ENCODE measurements at regions not wholly inside any gene's neighbourhood (a gene's known extent, or its start where the extent isn't known, plus 50 kb on each side); places are given as distances from the start of the nearest gene placed in this dataset.
"Not testable (repeated sequence)": the region's sequence is repeated elsewhere in the genome, so short reads cannot be mapped to it uniquely, and the experiment has no call there.

DNA sequence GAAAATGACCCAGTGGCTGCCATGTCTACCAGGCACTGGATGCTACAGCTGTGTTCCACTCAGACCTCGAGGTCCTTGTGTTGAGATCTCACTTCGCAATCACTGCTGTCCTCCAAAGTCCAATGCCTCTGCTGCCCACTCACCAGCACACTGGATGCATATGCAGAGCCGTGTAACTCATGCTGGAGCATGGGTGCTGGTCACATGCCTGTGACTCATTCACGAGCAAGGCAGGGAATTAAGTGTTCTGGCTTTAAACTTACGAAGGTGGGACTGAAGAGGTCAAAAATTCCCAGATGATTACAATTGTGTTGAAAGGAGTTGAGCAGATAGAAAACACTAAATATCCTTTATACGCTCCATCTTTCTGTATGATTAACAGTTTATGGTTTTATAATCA lies 417.5 kb downstream of the NUP35 start:
- no peaks in the 10 kb centered on the region for H3K36me3 Mint-ChIP-seq (ENCODE audit: low read depth)
- no peak overlapping the region for H3K27ac Mint-ChIP-seq
- ATAC-seq (no peak), DNase-seq (no peak)
- H3K4me3 Mint-ChIP-seq = no peak overlapping the region
- peaks cover 17% of the 10 kb centered on the region for H3K9me3 Mint-ChIP-seq (ENCODE audit: low read depth)
- H3K4me1 Mint-ChIP-seq = no peaks in the 10 kb centered on the region
- H3K27me3 Mint-ChIP-seq = no peaks in the 10 kb centered on the region
- CTCF ChIA-PET = no interaction called here
- POLR2A ChIA-PET = no interaction called here
- intact Hi-C loops (cut with DNase I, micrococcal nuclease) = no loop called here

GRCh38 chr2:183542606-183543005 lies 418.4 kb downstream of the NUP35 start:
- H3K4me1 Mint-ChIP-seq = no peaks in the 10 kb centered on the region
- no peak overlapping the region for H3K27ac Mint-ChIP-seq
- H3K9me3 Mint-ChIP-seq (ENCODE audit: low read depth) = peaks cover 24% of the 10 kb centered on the region
- intact Hi-C loops (cut with DNase I, micrococcal nuclease) = no loop called here
- no peaks in the 10 kb centered on the region for H3K27me3 Mint-ChIP-seq
- ATAC-seq (no peak), DNase-seq (no peak)
- no peak overlapping the region for H3K4me3 Mint-ChIP-seq
- no peaks in the 10 kb centered on the region for H3K36me3 Mint-ChIP-seq (ENCODE audit: low read depth)
- CTCF ChIA-PET = interaction anchor here (0.7 kb wide), 1 partner anchor 261 kb away, joined by 3 read pairs; no protein-coding TSS in a partner anchor
- POLR2A ChIA-PET = no interaction called here

GRCh38 chr2:183543222-183543621 lies 419.0 kb downstream of the NUP35 start:
- CTCF ChIA-PET = interaction anchor here (0.7 kb wide), 1 partner anchor 261 kb away, joined by 3 read pairs; no protein-coding TSS in a partner anchor
- Mint-ChIP-seq H3K9me3 (ENCODE audit: low read depth) (peaks cover 29% of the 10 kb centered on the region), H3K27me3 (no peaks in the 10 kb centered on the region), H3K4me1 (no peaks in the 10 kb centered on the region), H3K4me3 (no peak overlapping the region), H3K27ac (no peak overlapping the region), H3K36me3 (ENCODE audit: low read depth) (no peaks in the 10 kb centered on the region)
- POLR2A ChIA-PET = no interaction called here
- no peak for DNase-seq
- intact Hi-C loops (cut with DNase I, micrococcal nuclease) = no loop called here
- ATAC-seq = no peak

DNA sequence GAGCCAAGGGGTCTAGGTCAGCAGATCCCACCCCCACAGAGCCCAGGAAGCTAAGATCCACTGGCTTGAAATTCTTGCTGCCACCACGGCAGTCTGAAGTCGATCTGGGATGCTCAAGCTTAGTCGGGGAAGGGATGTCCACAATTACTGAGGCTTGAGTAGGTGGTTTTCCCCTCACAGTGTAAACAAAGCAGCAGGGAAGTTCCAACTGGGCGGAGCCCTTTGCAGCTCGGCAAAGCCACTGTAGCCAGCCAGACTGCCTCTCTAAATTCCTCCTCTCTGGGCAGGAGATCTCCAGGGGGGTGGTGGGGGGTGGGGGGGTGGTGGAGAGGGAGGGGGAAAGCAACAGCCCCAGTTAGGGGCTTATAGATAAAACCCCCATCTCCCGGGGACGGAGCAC lies 419.5 kb downstream of the NUP35 start:
- Mint-ChIP-seq H3K4me3 (no peak overlapping the region), H3K4me1 (no peaks in the 10 kb centered on the region), H3K27ac (no peak overlapping the region), H3K36me3 (ENCODE audit: low read depth) (no peaks in the 10 kb centered on the region), H3K9me3 (ENCODE audit: low read depth) (peaks cover 34% of the 10 kb centered on the region), H3K27me3 (no peaks in the 10 kb centered on the region)
- intact Hi-C loops (cut with DNase I, micrococcal nuclease) = no loop called here
- ChIA-PET POLR2A (no interaction called here), CTCF (no interaction called here)
- no peak for ATAC-seq
- no peak for DNase-seq

GRCh38 chr2:183546560-183547350 lies 422.5 kb downstream of the NUP35 start:
- H3K36me3 Mint-ChIP-seq (ENCODE audit: low read depth); ATAC-seq; intact Hi-C loops (cut with DNase I, micrococcal nuclease); CTCF ChIA-PET; H3K27me3 Mint-ChIP-seq; DNase-seq; H3K27ac Mint-ChIP-seq; H3K4me1 Mint-ChIP-seq; H3K4me3 Mint-ChIP-seq: not testable (repeated sequence)
- POLR2A ChIA-PET = interaction anchor here (0.6 kb wide), 1 partner anchor 298 kb away, joined by 3 read pairs; no protein-coding TSS in a partner anchor
- peaks cover 39% of the 10 kb centered on the region for H3K9me3 Mint-ChIP-seq (ENCODE audit: low read depth)

DNA sequence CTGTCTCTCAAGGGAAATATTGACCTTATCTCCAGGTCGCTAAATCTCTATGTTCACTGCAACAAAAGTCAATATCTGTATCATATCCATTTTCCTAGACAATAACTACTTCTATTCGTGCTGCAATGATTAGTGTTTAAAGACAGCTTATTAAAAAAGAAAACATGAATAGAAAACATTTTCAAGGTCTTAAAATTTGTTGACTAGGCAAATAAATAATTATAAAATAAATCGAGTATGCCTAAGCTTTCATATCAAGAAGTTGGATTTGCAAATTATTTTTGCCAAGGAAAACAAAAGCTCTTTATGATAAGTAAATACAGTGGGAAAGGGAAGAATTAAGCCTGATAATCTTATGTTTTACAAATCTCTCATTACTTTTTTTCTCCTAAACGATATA lies 428.5 kb downstream of the NUP35 start:
- POLR2A ChIA-PET = no interaction called here
- intact Hi-C loops (cut with DNase I, micrococcal nuclease) = no loop called here

DNA sequence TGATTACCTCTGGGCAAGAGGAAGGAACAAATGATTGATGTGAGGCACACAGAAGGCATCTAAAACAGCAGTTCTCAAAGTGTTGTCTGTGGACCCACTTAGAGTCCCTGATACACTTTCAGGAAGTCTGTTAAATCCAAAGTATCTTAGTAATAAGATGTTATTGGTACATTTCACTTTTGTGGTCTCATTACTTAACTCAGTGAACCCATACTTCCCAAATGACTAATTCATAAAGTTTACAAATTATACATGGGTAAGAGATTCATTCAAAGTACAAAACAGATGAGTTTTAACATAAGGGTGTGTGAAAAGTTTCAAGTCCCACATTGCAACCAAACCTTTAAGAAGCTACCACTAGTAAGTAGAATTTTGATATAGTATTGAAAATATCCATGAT lies 440.5 kb downstream of the NUP35 start:
- no peak overlapping the region for H3K27ac Mint-ChIP-seq
- H3K4me1 Mint-ChIP-seq = no peaks in the 10 kb centered on the region
- no peaks in the 10 kb centered on the region for H3K27me3 Mint-ChIP-seq
- intact Hi-C loops (cut with DNase I, micrococcal nuclease) = no loop called here
- POLR2A ChIA-PET = no interaction called here
- CTCF ChIA-PET = no interaction called here
- H3K4me3 Mint-ChIP-seq = no peak overlapping the region
- DNase-seq = no peak
- no peak for ATAC-seq
- no peaks in the 10 kb centered on the region for H3K9me3 Mint-ChIP-seq (ENCODE audit: low read depth)
- H3K36me3 Mint-ChIP-seq (ENCODE audit: low read depth) = no peaks in the 10 kb centered on the region

More for the DNA sequence above, 428.5 kb downstream of the NUP35 start:
- H3K27ac Mint-ChIP-seq = no peak overlapping the region
- no peaks in the 10 kb centered on the region for H3K4me1 Mint-ChIP-seq
- no peaks in the 10 kb centered on the region for H3K36me3 Mint-ChIP-seq (ENCODE audit: low read depth)
- ATAC-seq = no peak
- H3K4me3 Mint-ChIP-seq = no peak overlapping the region
- no peak for DNase-seq
- no peaks in the 10 kb centered on the region for H3K27me3 Mint-ChIP-seq
- CTCF ChIA-PET = no interaction called here
- H3K9me3 Mint-ChIP-seq (ENCODE audit: low read depth) = peaks cover 15% of the 10 kb centered on the region

GRCh38 chr2:183575481-183575880 lies 451.2 kb downstream of the NUP35 start:
- Mint-ChIP-seq H3K27me3 (no peaks in the 10 kb centered on the region), H3K4me1 (no peaks in the 10 kb centered on the region), H3K27ac (no peak overlapping the region), H3K4me3 (no peak overlapping the region), H3K9me3 (ENCODE audit: low read depth) (peaks cover 18% of the 10 kb centered on the region), H3K36me3 (ENCODE audit: low read depth) (no peaks in the 10 kb centered on the region)
- ATAC-seq (no peak), DNase-seq (no peak)
- CTCF ChIA-PET = no interaction called here
- intact Hi-C loops (cut with DNase I, micrococcal nuclease) = no loop called here
- POLR2A ChIA-PET = no interaction called here

DNA sequence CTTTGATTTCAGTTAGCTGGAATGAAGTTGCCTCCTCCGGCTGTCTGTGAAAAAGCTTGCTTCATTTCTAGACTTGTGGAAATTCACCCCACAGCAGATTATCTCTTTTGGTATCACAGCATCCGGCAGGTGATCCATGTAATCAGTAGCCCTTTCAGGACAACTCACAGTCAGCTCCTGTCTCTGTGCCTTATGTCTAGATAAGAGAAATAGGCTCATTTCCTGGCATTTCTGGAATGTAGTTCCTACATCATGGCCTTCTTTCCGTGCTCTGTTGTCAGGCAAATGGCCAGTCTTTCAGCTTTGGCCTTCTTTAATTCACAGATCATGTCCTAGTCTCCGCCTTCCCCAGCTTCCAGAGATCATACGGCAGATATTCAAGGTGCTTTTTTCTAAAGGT lies 455.4 kb downstream of the NUP35 start:
- intact Hi-C loops (cut with DNase I, micrococcal nuclease) = no loop called here
- Mint-ChIP-seq H3K4me3 (no peak overlapping the region), H3K4me1 (no peaks in the 10 kb centered on the region), H3K36me3 (ENCODE audit: low read depth) (no peaks in the 10 kb centered on the region), H3K9me3 (ENCODE audit: low read depth) (peaks cover 13% of the 10 kb centered on the region), H3K27me3 (no peaks in the 10 kb centered on the region), H3K27ac (no peak overlapping the region)
- ChIA-PET CTCF (no interaction called here), POLR2A (no interaction called here)
- ATAC-seq (no peak), DNase-seq (no peak)

- DNase-seq (no peak), ATAC-seq (no peak)
- H3K9me3 Mint-ChIP-seq (ENCODE audit: low read depth) = peaks cover 14% of the 10 kb centered on the region
Observed at GRCh38 chr2:183592271-183592670, 468.0 kb downstream of the NUP35 start.

GRCh38 chr2:183594150-183594549 lies 469.9 kb downstream of the NUP35 start:
- Mint-ChIP-seq H3K27ac (no peak overlapping the region), H3K4me1 (no peaks in the 10 kb centered on the region), H3K27me3 (no peaks in the 10 kb centered on the region), H3K36me3 (ENCODE audit: low read depth) (no peaks in the 10 kb centered on the region), H3K4me3 (no peak overlapping the region), H3K9me3 (ENCODE audit: low read depth) (peaks cover 10% of the 10 kb centered on the region)
- CTCF ChIA-PET = no interaction called here
- DNase-seq (no peak), ATAC-seq (no peak)
- POLR2A ChIA-PET = no interaction called here
- intact Hi-C loops (cut with DNase I, micrococcal nuclease) = no loop called here

More at GRCh38 chr2:183592271-183592670, 468.0 kb downstream of the NUP35 start:
- intact Hi-C loops (cut with DNase I, micrococcal nuclease) = no loop called here
- POLR2A ChIA-PET = no interaction called here
- H3K4me1 Mint-ChIP-seq = no peaks in the 10 kb centered on the region
- no peaks in the 10 kb centered on the region for H3K36me3 Mint-ChIP-seq (ENCODE audit: low read depth)
- H3K27me3 Mint-ChIP-seq = no peaks in the 10 kb centered on the region
- no peak overlapping the region for H3K4me3 Mint-ChIP-seq
- H3K27ac Mint-ChIP-seq = no peak overlapping the region
- CTCF ChIA-PET = no interaction called here

DNA sequence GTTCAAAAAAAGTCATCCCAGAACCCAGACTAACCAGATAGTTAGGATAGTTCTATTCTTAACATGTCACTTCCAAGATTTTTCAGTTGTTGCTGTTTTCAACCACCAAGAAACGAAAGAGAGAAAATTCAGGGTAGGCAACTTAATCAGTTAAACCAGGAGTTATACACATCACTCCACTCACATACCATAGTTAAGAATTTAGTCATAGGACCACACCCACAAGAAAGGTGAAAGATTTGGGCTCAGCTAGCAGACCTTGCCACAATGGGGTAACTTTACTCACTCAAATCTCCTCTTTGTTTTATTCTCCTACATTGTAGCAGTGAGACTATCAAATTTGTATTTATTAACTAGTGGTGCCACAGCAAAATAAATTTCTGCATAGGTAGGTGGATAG lies 473.6 kb downstream of the NUP35 start:
- no peaks in the 10 kb centered on the region for H3K4me1 Mint-ChIP-seq
- ATAC-seq (no peak), DNase-seq (no peak)
- peaks cover 7% of the 10 kb centered on the region for H3K9me3 Mint-ChIP-seq (ENCODE audit: low read depth)
- no peaks in the 10 kb centered on the region for H3K27me3 Mint-ChIP-seq
- intact Hi-C loops (cut with DNase I, micrococcal nuclease) = no loop called here
- no peak overlapping the region for H3K27ac Mint-ChIP-seq
- POLR2A ChIA-PET = no interaction called here
- CTCF ChIA-PET = no interaction called here
- H3K4me3 Mint-ChIP-seq = no peak overlapping the region
- no peaks in the 10 kb centered on the region for H3K36me3 Mint-ChIP-seq (ENCODE audit: low read depth)

Measured in activated CD4-positive, alpha-beta T cell treated with anti-CD3 and anti-CD28 coated beads for 36 hours (primary cell).